SK-MEL-5 (cell line): ENCODE measurements at regions not wholly inside any gene's neighbourhood (a gene's known extent, or its start where the extent isn't known, plus 50 kb on each side); places are given as distances from the start of the nearest gene placed in this dataset.

Experiments used
- DNase-seq: peaks from one replicate; pipeline ENCODE4 v3.0.0-alpha.2; 2016; ENCODE audit warnings: low read depth, low spot score
- in situ Hi-C: cut with HindIII; loops from 2 replicates; pipeline ENCODE4 v1.10.0; 2016; ENCODE audit warnings: low sequenced_read_pairs, high pct_unique_total_duplicates, low pct_unique_long_range_greater_than_20kb

DNA sequence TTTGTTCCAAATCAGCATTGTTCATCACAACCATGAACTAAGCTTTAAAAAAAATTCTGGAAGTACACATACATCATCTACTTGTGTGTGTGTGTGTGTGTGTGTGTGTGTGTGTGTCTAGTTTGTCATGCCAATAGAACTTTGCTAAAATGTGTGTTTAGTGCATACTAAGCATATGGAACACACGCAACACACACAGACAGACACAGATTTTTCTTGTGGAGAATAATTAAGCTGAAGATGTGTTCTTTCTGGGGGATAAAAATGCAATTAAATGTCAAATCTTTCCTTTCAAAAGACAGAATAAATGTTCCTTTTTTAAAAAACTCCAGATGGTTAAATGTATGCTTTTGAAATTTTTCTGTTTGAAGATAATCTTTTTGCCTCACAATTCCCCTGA, 530.4 kb upstream of the INTU start:
- in situ Hi-C loops: no loop called here
- no peak for DNase-seq

DNA sequence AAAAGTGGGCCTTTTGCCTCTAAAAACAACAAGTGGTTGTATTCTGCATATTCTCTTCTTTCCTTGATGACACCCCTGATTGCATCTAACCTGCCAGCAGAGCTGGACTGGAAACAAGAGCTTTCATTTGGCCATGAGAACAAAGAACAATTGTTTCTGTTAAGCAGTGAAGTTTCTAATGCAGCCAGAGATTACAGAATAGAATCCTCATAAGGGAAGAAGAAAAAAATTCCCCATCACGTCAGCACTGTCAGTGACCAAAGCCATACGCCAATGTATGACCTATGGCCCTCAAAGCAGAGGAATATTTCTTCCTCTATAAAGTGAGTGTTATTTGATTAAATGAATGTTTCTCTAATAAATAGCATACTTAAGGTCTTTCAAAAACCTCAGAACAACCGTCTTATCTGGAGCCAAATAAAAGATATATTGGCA, 529.1 kb upstream of the INTU start:
- in situ Hi-C loops: no loop called here
- peak; percentile 66 for DNase-seq

GRCh38 chr4:127113844-127114362, 518.9 kb upstream of the INTU start:
- in situ Hi-C loops: no loop called here
- DNase-seq: no peak

DNA sequence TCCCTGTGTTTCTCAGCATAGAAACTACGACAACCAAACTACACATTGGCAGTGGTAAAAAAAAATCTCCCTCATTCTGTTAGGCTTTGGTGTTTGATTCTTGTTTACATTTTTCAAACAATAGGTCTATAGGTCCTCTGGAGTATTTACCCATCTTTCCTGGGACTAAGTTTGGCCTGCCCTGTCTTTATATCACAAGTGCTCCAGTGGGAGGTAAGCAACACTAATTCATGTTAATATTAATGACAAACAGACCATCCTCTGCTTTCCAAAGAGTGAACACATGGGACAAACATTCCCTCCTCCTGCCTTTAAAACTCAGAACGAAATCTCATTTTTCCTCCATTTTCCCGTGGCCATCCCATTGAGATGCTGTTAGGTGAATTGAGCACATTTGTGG, 514.1 kb upstream of the INTU start:
- in situ Hi-C loops: no loop called here
- DNase-seq: no peak

DNA sequence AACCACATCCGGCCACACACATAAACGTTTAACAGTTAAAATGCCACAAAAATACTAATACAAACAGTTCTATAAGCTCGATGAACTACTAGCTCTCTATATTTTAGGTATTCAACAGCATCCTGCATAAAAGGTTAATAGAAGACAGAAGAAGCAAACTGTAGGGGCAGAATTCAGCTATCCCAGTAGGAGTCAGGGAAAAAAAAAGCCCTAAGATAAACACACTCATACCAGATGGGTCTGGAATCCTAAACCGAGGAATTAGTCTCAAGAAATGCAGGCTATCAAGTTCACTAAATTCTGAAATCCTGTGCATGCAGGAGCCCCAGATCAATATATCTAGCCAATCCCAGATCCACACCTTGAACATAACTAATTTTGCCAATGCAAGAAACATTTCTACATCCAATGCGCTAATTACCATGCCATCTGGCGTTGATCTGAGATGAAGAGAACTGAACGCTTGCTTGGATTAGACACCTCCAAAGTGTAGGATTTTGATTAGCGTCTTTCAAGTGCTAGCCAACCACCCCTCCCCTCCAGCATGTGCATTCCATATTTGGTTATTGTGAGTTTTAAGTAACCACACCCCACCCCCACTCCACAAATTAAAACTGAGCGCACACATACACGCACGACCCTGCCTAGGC, 512.2 kb upstream of the INTU start:
- DNase-seq: no peak
- in situ Hi-C loops: no loop called here

- no peak for DNase-seq
- in situ Hi-C loops: no loop called here
Measured at GRCh38 chr4:127124919-127125318, 507.8 kb upstream of the INTU start.

- in situ Hi-C loops: no loop called here
- no peak for DNase-seq
Measured at GRCh38 chr4:127126718-127127117, 506.0 kb upstream of the INTU start.

GRCh38 chr4:127131527-127131926, 501.2 kb upstream of the INTU start:
- no peak for DNase-seq
- in situ Hi-C loops: no loop called here

DNA sequence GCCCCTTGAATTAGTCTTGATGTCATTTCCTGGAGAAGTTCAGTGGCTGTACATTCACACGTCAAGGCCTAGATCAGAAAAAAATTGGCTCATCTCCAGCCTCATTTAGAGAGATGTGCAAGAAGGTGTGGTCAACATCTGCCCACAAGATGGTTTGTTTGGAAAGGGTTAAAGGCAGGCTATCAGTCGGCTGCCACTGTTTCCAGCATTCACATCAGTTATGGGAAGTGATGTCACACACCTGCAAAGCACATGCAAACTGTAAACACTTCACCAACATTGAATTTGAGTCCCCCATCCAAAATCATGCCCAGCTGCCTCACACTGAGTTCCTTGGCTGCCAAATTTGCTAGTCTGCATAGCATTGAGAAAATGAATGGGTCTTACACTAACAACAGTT, 498.3 kb upstream of the INTU start:
- in situ Hi-C loops: no loop called here
- no peak for DNase-seq

DNA sequence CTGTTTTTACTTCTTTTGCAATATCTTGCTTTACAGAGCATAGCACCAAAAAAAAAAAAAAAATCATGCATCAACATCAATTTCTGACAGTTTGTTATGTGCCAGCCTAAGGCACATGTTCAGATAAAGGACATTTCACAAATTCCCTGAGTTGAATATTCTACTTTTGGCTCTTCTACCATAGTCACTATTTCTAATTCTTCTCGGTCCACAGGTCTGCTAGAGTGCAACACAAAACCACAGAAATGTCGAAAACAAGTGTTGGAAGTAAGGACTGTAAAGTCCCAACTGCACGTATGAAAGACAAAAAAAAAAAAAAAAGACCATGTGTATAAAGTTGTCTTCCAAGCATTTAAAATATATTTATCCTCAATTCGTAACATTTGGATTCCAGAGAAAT, 494.2 kb upstream of the INTU start:
- no peak for DNase-seq
- in situ Hi-C loops: no loop called here

DNA sequence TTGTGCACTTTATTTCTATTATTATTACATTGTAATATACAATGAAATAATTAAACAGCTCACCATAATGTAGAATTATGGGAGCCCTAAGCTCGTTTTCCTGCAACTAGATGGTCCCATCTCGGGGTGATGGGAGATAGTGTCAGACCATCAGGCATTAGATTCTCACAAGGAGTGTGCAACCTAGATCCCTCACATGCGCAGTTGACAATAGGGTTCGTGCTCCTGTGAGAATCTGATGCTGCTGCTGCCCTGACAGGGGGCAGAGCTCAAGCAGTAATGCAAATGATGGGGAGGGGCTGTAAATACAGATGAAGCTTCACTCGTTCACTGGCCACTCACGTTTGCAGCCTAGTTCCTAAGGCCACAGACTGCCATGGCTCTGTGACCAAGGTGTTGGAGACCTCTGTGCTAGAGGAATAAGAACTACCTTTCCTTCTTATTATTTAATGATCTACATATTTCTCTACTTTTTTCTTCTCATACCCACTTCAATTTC, 492.9 kb upstream of the INTU start:
- no peak for DNase-seq
- in situ Hi-C loops: no loop called here

GRCh38 chr4:127140306-127140705, 492.5 kb upstream of the INTU start:
- no peak for DNase-seq
- in situ Hi-C loops: no loop called here

GRCh38 chr4:127141856-127142255, 490.9 kb upstream of the INTU start:
- no peak for DNase-seq
- in situ Hi-C loops: no loop called here

- in situ Hi-C loops: no loop called here
- no peak for DNase-seq
Measured at GRCh38 chr4:127143460-127144195, 489.1 kb upstream of the INTU start.

GRCh38 chr4:127145006-127145540, 487.7 kb upstream of the INTU start:
- in situ Hi-C loops: no loop called here
- no peak for DNase-seq

DNA sequence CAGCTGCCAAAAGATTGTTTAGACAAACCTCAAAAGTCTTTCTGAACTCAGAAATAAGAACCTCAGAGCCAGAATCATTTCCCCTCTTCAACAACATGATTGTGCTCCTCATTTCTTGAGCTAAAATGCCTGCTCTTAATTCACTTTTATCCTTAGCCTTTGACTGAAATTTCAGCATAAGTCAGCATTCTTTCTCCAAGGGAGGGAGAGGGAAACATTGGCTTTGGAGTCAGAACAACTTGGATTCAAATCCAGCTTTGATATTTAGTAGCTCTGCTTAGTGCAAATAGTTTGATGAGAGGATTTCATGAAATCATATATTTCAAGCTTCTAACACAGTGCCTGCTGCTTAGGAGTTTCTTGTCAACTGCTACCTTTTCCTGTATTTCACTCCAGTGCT, 484.6 kb upstream of the INTU start:
- DNase-seq: no peak
- in situ Hi-C loops: no loop called here

- in situ Hi-C loops: no loop called here
- no peak for DNase-seq
Measured at GRCh38 chr4:127149086-127149485, 483.7 kb upstream of the INTU start.

- in situ Hi-C loops: no loop called here
- no peak for DNase-seq
Measured at GRCh38 chr4:127151941-127152340, 480.8 kb upstream of the INTU start.

DNA sequence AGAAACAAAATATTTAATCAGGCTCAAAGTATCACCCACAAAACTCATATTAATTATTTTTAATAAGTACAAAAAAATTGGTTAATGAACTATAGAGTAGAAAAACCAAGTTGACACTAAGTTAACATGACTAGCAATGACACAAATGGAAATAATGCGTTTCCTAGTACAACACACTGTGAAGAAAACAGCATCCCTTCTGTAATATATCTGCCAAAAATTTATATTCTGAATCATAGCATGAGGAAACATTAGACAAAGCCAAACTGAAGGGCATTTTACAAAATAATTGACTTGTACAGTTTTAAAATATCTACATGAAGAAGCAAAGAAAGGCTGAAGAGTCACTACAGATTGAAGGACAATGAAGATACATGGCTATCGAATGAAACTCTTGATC, 477.6 kb upstream of the INTU start:
- in situ Hi-C loops: no loop called here
- no peak for DNase-seq
